ENCODE measurements at regions not wholly inside any gene's neighbourhood (a gene's known extent, or its start where the extent isn't known, plus 50 kb on each side); places are given as distances from the start of the nearest gene placed in this dataset.

DNA sequence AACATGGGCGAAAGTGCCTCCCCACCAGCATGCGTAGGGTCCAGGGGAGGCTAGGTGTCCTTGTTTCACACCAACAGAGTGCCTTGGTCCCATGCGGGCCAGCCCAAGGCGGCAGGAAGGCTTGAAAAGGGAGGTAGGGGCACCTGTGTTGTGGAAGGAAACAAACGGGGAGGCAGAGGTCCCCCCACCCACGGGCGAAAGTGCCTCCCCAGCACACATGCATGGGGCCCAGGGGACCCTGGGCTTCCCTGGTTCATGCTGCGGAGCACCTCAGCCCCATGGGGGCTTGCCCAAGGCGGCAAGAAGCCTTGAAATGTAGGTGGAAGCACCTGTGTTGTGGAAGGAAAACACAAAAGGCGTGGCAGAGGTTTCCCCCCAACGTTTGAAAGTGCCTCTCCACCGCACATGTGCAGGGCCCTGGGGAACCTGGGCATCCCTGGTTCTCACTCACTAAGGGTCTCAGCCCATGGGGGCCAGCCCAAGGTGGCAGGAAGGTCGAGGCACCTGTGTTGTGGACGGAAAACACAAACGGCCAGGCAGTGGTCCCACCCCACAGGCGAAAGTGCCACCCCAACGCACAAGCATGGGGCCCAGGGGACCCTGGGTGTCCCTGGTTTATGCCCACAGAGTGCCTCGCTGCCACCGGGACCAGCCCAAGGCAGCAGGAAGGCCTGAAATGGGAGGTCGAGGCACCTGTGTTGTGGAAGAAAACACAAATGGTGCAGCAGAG, 374.7 kb downstream of the ALG10 start:
- Histone ChIP-seq H3K27me3 (no peaks in the 10 kb centered on the region), H3K36me3 (no peaks in the 10 kb centered on the region), H3K27ac (no peak overlapping the region)

DNA sequence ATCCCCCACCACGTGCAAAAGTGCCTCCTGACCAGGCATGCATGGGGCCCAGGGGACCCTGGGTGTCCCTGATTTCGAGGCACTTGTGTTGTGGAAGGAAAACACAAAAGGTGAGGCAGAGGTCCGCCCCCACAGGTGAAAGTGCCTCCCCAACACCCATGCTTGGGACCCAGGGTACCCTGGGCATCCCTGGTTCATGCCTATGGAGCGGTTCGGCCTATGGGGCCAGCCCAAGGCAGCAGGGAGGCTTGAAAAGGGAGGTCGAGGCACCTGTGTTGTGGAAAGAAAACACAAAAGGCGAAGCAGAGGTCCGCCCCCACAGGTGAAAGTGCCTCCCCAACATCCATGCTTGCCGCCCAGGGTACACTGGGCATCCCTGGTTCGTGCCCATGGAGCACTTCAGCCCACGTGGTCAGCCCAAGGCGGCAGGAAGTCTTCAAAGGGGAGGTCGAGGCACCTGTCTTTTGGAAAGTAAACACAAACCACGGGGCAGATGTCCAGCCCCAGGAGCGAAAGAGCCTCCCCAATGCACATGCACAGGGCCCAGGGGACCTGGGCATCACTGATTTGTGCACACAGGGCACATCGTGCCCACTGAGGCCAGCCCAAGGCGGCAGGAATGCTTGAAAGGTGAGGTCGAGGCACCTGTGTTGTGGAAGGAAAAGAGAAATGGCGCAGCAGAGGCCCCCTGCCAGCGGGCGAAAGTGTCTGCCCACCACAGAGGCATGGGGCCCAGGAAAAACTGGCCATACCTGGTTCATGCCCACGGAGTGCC, 375.5 kb downstream of the ALG10 start:
- Histone ChIP-seq H3K4me3 (ENCODE audit: low read depth in 1 of 2, low read length in 1 of 2) (no peak overlapping the region), H3K4me1 (ENCODE audit: control insufficient read depth in 1 of 2, insufficient read depth in 1 of 2, low read depth in 1 of 2, low read length in 1 of 2) (no peaks in the 10 kb centered on the region), H3K9me3 (peaks cover 14% of the 10 kb centered on the region), H3K36me3 (no peaks in the 10 kb centered on the region), H3K27ac (no peak overlapping the region), H3K27me3 (no peaks in the 10 kb centered on the region)
- TF ChIP-seq, protein P1, sequence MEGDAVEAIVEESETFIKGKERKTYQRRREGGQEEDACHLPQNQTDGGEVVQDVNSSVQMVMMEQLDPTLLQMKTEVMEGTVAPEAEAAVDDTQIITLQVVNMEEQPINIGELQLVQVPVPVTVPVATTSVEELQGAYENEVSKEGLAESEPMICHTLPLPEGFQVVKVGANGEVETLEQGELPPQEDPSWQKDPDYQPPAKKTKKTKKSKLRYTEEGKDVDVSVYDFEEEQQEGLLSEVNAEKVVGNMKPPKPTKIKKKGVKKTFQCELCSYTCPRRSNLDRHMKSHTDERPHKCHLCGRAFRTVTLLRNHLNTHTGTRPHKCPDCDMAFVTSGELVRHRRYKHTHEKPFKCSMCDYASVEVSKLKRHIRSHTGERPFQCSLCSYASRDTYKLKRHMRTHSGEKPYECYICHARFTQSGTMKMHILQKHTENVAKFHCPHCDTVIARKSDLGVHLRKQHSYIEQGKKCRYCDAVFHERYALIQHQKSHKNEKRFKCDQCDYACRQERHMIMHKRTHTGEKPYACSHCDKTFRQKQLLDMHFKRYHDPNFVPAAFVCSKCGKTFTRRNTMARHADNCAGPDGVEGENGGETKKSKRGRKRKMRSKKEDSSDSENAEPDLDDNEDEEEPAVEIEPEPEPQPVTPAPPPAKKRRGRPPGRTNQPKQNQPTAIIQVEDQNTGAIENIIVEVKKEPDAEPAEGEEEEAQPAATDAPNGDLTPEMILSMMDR (IDR thresholded peaks at IDR 0.05): no peak

More for the DNA sequence above, 374.7 kb downstream of the ALG10 start:
- Histone ChIP-seq H3K4me1 (ENCODE audit: control insufficient read depth in 1 of 2, insufficient read depth in 1 of 2, low read depth in 1 of 2, low read length in 1 of 2) (no peaks in the 10 kb centered on the region), H3K9me3 (peaks cover 14% of the 10 kb centered on the region), H3K4me3 (ENCODE audit: low read depth in 1 of 2, low read length in 1 of 2) (no peak overlapping the region)
- TF ChIP-seq, protein P1 (IDR thresholded peaks at IDR 0.05): no peak

DNA sequence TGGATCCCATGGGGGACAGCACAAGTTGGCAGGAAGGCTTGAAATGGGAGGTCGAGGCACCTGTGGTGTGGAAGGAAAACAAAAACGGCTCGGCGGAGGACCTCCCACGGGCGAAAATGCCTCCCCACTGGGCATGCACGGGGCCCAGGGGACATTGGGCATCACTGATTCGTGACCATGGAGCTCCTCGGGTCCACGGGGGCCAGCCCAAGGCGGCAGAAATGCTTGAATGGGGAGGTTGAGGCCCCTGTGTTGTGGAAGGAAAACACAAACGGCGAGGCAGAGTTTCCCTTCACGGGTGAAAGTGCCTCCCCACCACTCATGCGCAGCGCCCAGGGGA, 376.0 kb downstream of the ALG10 start:
- no peak overlapping the region for H3K27ac ChIP-seq
- no peak overlapping the region for H3K4me3 ChIP-seq (ENCODE audit: low read depth in 1 of 2, low read length in 1 of 2)
- no peaks in the 10 kb centered on the region for H3K27me3 ChIP-seq
- TF ChIP-seq, protein P1 (IDR thresholded peaks at IDR 0.05): no peak
- H3K36me3 ChIP-seq: no peaks in the 10 kb centered on the region
- peaks cover 14% of the 10 kb centered on the region for H3K9me3 ChIP-seq
- no peaks in the 10 kb centered on the region for H3K4me1 ChIP-seq (ENCODE audit: control insufficient read depth in 1 of 2, insufficient read depth in 1 of 2, low read depth in 1 of 2, low read length in 1 of 2)

DNA sequence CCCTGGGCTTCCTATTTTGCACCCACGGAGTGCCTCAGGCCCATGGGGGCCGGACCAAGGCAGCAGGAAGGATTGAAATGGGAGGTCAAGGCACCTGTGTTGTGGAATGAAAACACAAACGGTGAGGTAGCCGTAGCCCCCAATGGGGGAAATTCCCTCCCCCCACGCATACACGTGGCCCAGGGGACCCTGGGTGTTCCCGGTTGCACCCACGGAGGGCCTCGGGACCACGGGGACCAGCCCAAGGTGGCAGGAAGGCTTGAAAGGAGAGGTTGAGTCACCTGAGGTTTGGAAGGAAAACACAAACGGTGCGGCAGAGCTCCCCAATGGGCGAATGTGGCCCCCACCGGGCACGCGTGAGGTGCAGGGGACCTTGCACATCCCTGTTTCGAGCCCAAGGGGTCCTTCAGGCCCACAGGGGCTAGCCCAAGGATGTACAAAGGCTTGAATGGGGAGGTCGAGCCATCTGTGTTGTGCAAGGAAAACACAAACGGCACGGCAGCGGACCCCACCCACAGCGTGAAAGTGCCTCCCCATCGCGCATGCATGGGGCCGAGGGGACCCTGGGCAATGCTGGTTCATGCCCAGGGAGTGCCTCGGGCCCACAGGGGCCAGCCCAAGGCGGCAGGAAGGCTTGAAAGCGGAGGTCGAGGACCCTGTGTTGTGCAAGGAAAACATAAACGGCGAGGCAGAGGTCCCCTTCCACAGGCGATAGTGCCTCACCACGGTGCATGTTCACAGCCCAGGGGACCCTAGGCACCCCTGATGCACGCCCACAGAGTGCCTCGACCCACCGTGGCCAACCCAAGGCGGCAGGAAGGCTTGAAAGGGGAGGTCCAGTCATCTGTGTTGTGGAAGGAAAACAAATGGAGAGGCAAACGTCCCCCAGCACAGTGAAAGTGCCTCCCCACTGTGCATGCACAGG, 376.7 kb downstream of the ALG10 start:
- H3K4me1 ChIP-seq (ENCODE audit: control insufficient read depth in 1 of 2, insufficient read depth in 1 of 2, low read depth in 1 of 2, low read length in 1 of 2): no peaks in the 10 kb centered on the region
- no peak overlapping the region for H3K27ac ChIP-seq
- no peaks in the 10 kb centered on the region for H3K27me3 ChIP-seq
- peaks cover 20% of the 10 kb centered on the region for H3K9me3 ChIP-seq
- TF ChIP-seq, protein P1 (IDR thresholded peaks at IDR 0.05): no peak
- no peaks in the 10 kb centered on the region for H3K36me3 ChIP-seq
- H3K4me3 ChIP-seq (ENCODE audit: low read depth in 1 of 2, low read length in 1 of 2): no peak overlapping the region

DNA sequence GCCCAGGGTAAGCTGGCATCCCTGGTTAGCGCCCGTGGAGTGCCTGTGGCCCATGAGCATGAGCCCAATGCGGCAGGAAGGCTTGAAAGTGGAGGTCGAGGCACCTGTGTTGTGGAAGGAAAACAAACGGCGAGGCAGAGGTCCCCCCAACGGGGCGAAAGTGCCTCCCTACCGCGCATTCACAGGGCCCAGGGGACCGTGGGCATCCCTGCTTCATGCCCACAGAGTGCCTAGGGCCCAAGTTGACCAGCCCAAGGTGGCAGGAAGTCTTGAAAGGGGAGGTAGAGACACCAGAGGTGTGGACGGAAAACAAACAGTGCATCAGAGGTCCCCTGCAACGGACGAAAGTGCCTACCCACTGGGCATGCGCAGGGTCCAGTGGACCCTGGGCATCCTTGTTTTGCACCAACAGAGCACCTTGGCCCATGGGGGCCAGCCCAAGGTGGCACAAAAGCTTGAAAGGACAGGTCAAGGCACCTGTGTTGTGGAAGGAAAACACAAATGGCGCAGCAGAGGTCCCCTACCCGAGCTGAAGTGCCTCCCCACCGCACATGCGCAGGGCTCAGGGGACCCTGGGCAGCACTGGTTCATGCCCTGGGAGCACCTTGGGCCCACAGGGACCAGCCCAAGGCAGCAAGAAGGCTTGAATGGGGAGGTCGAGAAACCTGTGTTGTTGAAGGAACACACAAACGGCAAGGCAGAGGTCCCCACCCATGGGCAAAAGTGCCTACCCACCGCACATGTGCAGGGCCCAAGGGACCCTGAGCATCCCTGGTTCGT, 377.5 kb downstream of the ALG10 start:
- Histone ChIP-seq H3K4me3 (ENCODE audit: low read depth in 1 of 2, low read length in 1 of 2) (no peak overlapping the region), H3K27ac (no peak overlapping the region), H3K27me3 (no peaks in the 10 kb centered on the region), H3K4me1 (ENCODE audit: control insufficient read depth in 1 of 2, insufficient read depth in 1 of 2, low read depth in 1 of 2, low read length in 1 of 2) (no peaks in the 10 kb centered on the region), H3K9me3 (peaks cover 22% of the 10 kb centered on the region), H3K36me3 (no peaks in the 10 kb centered on the region)
- TF ChIP-seq, protein P1 (IDR thresholded peaks at IDR 0.05): no peak
